Stomach (tissue), 4 donors: ENCODE measurements at regions not wholly inside any gene's neighbourhood (a gene's known extent, or its start where the extent isn't known, plus 50 kb on each side); places are given as distances from the start of the nearest gene placed in this dataset.

Source experiments
- EP300 ChIP-seq: sonication (generic); formaldehyde crosslinking; IDR thresholded peaks from one replicate; pipeline ENCODE4 v1.6.1; 2017; ENCODE audit warnings: antibody characterized with exemption
- POLR2A ChIP-seq, 4 donors: fragments of 450-650 bp; IDR thresholded peaks; one replicate each; pipeline ENCODE4 v1.6.1; 2016; ENCODE audit warnings: antibody characterized with exemption in 4 of 4, control low read depth in 2 of 4, mild to moderate bottlenecking in 1 of 4, moderate library complexity in 1 of 4
- POLR2AphosphoS5 ChIP-seq, 3 donors: sonication (generic); formaldehyde crosslinking; IDR thresholded peaks; one replicate each; pipeline ENCODE4 v1.6.1; 2016; ENCODE audit warnings: antibody characterized with exemption in 3 of 3

DNA sequence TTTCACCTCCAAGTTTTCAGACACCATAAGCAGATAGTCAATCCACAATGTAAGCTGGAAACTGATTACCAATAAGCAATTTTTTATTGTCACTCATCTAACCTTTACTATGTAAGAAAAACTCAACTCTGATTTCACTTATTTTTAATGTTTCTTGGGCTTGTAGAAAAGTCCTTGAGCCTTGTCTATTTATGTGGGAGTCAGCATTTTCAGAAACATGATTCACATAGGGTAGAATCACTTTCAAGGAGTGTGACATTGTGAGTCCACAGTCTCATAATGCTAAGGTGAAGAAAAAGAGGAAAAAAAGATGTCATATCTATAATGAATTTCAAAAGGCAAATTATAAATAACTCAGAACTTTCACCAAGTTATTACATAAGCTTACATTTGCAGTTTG is 2167.9 kb upstream of the C9orf72 start:
- TF ChIP-seq EP300 = no peak
- no peak for TF ChIP-seq POLR2A (IDR thresholded peaks at IDR 0.05)
- TF ChIP-seq POLR2AphosphoS5 (IDR thresholded peaks at IDR 0.05) = no peak
